Left lung (tissue), 4 donors: ENCODE measurements at regions not wholly inside any gene's neighbourhood (a gene's known extent, or its start where the extent isn't known, plus 50 kb on each side); places are given as distances from the start of the nearest gene placed in this dataset.

Experiments
- ATAC-seq: fragments of 200-7000 bp; cut with Tn5 transposase; one replicate; pipeline ENCODE4 v1.9.1; 2020; ENCODE audit warnings: moderate library complexity
- DNase-seq, 4 donors: peaks; one replicate each; pipeline ENCODE4 v3.0.0-alpha.2; 2013 to 2020
- H3K27ac ChIP-seq, 2 donors: fragments of 200-600 bp; sonication (generic) in 1 of 2; one replicate each; pipeline versions ENCODE4 v1.5.0 to v1.8.0; 2020 to 2021
- H3K27me3 ChIP-seq, 2 donors: fragments of 200-600 bp; sonication (generic) in 1 of 2; one replicate each; pipeline versions ENCODE4 v1.5.0 to v1.8.0; 2020 to 2021
- H3K36me3 ChIP-seq, 2 donors: fragments of 200-600 bp; sonication (generic) in 1 of 2; one replicate each; pipeline versions ENCODE4 v1.5.0 to v1.8.0; 2020 to 2021
- H3K4me1 ChIP-seq, 2 donors: fragments of 200-600 bp; one replicate each; pipeline ENCODE4 v1.8.0; 2021
- H3K4me3 ChIP-seq, 2 donors: fragments of 200-600 bp; sonication (generic) in 1 of 2; one replicate each; pipeline versions ENCODE4 v1.5.0 to v1.8.0; 2020 to 2021; ENCODE audit warnings: mild to moderate bottlenecking in 1 of 2
- H3K9me3 ChIP-seq, 2 donors: fragments of 200-600 bp; sonication (generic) in 1 of 2; one replicate each; pipeline versions ENCODE4 v1.5.0 to v1.8.0; 2020 to 2021
- intact Hi-C, 2 donors: fragments of 100-400 bp; cut with DNase I; formaldehyde crosslinking; loops; one replicate each; pipeline versions ENCODE4 v1.11.2 to v1.14.2; 2022
- TF ChIP-seq, protein P1 (sequence below), 2 donors: fragments of 200-600 bp; sonication (generic) in 1 of 2; IDR thresholded peaks; one replicate each; pipeline versions ENCODE4 v1.5.0 to v1.8.0; 2021; ENCODE audit warnings: antibody characterized with exemption in 2 of 2
- donor health status: DM: no; HTN: yes; CAD: no.
- donor health status: DM: no; HTN: no; CAD: no.

DNA sequence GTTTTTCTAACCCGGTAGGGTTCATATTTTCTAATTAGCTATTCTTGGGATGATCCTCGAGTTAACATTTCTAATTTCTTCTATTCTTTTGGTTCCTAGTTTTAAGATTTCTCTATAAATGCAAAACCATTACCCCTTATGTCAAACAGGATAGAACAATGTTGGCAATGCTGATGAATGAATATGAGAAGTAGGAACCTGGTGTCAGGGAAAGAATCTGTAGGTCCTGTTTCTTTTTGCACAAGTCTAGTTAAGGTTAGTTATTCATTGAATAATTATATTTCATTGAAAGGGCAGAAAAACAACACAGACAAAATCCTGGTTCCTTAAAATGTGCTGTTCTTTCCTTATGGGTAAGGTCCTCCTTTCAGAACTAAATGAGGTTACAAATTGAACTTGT lies 766.4 kb upstream of the FAM98A start:
- intact Hi-C loops = no loop called here
- ATAC-seq = no peak
- no peak for DNase-seq

DNA sequence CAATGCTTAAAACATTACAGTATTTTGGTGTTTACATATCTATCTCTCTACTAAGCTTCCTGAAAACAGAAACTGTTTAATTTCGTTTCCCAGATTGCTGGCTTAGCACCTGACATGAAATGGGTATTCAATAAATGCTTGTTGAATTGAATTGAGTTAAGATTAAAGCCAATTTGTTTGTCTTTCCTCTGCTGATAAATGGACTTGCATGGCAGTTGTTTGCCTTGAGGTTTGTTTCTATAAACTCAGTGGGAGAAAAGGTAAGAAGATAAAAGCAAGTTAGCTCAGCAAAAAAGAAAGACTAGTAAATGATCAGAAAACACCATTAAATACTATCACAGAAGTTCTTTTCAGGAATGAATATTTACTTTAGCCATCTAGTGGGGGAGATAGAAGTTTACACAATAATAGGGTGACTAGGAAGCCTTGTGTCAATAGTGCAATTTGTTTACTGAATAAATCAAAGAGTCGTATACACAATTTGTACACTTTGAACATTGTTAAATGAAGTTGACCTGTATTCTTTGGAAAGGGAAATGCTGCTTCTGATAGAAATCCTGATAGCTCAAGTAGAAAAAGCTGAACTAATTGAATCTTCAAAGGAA lies 754.5 kb upstream of the FAM98A start:
- TF ChIP-seq, protein P1, sequence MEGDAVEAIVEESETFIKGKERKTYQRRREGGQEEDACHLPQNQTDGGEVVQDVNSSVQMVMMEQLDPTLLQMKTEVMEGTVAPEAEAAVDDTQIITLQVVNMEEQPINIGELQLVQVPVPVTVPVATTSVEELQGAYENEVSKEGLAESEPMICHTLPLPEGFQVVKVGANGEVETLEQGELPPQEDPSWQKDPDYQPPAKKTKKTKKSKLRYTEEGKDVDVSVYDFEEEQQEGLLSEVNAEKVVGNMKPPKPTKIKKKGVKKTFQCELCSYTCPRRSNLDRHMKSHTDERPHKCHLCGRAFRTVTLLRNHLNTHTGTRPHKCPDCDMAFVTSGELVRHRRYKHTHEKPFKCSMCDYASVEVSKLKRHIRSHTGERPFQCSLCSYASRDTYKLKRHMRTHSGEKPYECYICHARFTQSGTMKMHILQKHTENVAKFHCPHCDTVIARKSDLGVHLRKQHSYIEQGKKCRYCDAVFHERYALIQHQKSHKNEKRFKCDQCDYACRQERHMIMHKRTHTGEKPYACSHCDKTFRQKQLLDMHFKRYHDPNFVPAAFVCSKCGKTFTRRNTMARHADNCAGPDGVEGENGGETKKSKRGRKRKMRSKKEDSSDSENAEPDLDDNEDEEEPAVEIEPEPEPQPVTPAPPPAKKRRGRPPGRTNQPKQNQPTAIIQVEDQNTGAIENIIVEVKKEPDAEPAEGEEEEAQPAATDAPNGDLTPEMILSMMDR (IDR thresholded peaks at IDR 0.05) = no peak
- no peak overlapping the region for H3K4me3 ChIP-seq
- H3K27me3 ChIP-seq = no peaks in the 10 kb centered on the region
- H3K36me3 ChIP-seq = no peaks in the 10 kb centered on the region
- no peak overlapping the region for H3K27ac ChIP-seq
- intact Hi-C loops = no loop called here
- H3K9me3 ChIP-seq = no peaks in the 10 kb centered on the region
- no peaks in the 10 kb centered on the region for H3K4me1 ChIP-seq
- DNase-seq (no peak), ATAC-seq (no peak)

More for the DNA sequence above, 766.4 kb upstream of the FAM98A start:
- no peaks in the 10 kb centered on the region for H3K27me3 ChIP-seq
- no peak overlapping the region for H3K4me3 ChIP-seq
- H3K27ac ChIP-seq = no peak overlapping the region
- H3K4me1 ChIP-seq = no peaks in the 10 kb centered on the region
- TF ChIP-seq, protein P1 (IDR thresholded peaks at IDR 0.05) = no peak
- no peaks in the 10 kb centered on the region for H3K36me3 ChIP-seq
- no peaks in the 10 kb centered on the region for H3K9me3 ChIP-seq

DNA sequence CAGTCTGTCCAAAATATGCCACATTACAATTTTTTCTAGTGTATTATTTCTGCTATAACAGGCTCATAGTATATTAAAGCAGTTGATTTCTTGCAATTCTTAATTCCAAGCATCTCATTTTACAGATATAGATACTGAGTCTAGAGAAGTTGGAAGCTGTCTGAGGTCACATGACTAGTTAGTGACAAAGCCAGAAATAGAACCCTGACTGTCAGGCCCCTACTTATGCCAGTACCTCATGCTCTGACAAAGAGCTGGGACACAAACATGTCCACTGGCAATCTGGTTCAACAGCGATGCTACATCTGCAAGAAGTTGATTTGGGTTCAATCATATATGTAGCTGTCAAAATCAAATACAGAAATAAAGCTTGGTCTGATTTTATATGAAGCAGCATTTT lies 750.4 kb upstream of the FAM98A start:
- H3K4me3 ChIP-seq = no peak overlapping the region
- no peaks in the 10 kb centered on the region for H3K27me3 ChIP-seq
- ATAC-seq (no peak), DNase-seq (no peak)
- no peaks in the 10 kb centered on the region for H3K4me1 ChIP-seq
- intact Hi-C loops = no loop called here
- H3K36me3 ChIP-seq = no peaks in the 10 kb centered on the region
- TF ChIP-seq, protein P1 (IDR thresholded peaks at IDR 0.05) = no peak
- H3K27ac ChIP-seq = no peak overlapping the region
- no peaks in the 10 kb centered on the region for H3K9me3 ChIP-seq

DNA sequence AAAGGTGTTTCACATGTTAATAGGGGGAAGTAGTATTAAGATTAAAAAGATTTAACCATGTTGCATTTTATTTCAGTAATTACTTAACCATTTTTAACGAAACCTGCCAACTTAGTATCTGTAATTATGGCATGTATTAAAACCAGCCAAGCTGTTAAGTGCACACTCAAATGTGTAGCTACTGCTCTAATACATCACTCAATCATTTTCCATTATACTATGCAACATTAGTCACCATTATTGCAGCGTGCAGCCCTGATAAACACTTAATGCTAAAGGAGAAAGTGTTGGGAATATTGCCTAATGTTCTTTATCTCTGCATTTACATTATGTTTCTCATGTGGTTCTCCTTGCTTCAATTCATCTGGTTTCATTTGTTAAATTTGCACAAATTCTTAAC lies 745.9 kb upstream of the FAM98A start:
- DNase-seq (no peak), ATAC-seq (no peak)
- Histone ChIP-seq H3K4me1 (no peaks in the 10 kb centered on the region), H3K4me3 (no peak overlapping the region), H3K9me3 (no peaks in the 10 kb centered on the region), H3K36me3 (no peaks in the 10 kb centered on the region), H3K27ac (no peak overlapping the region), H3K27me3 (no peaks in the 10 kb centered on the region)
- TF ChIP-seq, protein P1 (IDR thresholded peaks at IDR 0.05) = no peak
- intact Hi-C loops = no loop called here

DNA sequence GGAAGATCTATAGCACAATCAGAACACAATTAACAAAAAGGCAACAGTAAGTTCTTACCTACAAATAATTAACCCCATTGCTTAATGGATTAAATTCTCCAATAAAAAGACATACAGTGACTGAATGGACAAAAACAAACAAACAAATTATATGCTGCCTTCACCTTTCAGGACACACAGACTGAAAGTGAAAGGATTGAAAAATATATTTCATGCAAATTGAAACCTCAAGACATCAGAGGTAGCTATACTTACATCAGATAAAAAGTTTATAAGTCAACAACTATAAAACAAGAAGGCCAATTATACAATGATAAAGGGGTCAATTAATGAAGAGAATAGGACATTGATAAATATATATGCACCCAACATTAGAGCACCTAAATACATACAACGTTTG lies 741.2 kb upstream of the FAM98A start:
- no peak overlapping the region for H3K27ac ChIP-seq
- H3K4me1 ChIP-seq = no peaks in the 10 kb centered on the region
- no peak for DNase-seq
- H3K9me3 ChIP-seq = no peaks in the 10 kb centered on the region
- no peaks in the 10 kb centered on the region for H3K27me3 ChIP-seq
- TF ChIP-seq, protein P1 (IDR thresholded peaks at IDR 0.05) = no peak
- no peak for ATAC-seq
- no peaks in the 10 kb centered on the region for H3K36me3 ChIP-seq
- H3K4me3 ChIP-seq = no peak overlapping the region
- intact Hi-C loops = no loop called here
